ENCODE measurements at regions not wholly inside any gene's neighbourhood (a gene's known extent, or its start where the extent isn't known, plus 50 kb on each side); places are given as distances from the start of the nearest gene placed in this dataset.

- no peak for DNase-seq
- no peak for TF ChIP-seq GATA1 (IDR thresholded peaks at IDR 0.05; ENCODE audit: low read depth, low read length)
- TF ChIP-seq POLR2A (IDR thresholded peaks at IDR 0.05; ENCODE audit: low read length), result no peak
Observed at GRCh38 chr14:98099527-98099926, 1172.5 kb downstream of the BCL11B start.

DNA sequence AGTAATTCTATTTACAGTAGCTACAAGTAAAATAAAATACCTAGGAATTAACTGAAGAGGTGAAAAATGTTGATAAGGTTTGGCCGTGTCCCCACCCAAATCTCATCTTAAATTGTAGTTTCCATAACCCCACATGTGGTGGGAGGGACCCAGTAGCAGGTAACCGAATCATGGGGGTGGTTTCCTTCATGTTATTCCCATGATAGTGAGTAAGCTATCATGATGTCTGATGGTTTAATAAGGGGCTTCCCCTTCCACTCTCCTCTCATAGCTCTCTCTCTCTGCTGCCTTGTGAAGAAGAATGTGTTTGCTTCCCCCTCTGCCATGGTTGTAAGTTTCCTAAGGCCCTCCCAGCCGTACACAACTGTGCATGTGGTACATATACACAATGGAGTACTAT is 1170.7 kb downstream of the BCL11B start:
- TF ChIP-seq GATA1 (IDR thresholded peaks at IDR 0.05; ENCODE audit: low read depth, low read length) (no peak), POLR2A (IDR thresholded peaks at IDR 0.05; ENCODE audit: low read length) (no peak)
- DNase-seq, result no peak

- DNase-seq, result no peak
Observed at GRCh38 chr14:98103705-98104104, 1168.3 kb downstream of the BCL11B start.

DNA sequence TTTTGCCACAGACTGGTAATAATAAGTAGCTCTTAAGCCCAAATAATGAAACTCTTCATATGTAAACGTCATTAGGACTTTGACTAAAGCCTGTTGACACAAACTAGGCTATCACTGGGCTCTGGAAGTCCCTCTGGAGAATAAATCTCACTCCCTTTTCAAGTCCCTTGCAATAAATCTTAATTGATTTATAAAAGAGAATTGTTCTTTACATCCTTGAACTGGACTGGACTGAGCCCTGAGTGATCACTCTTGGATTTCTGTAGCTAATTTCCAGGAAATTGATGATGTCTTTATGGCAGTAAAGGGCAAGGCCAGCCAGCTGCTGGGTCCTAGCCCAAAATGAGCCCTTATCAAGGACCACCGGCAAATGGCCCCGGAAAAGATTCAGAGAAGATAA is 1162.7 kb downstream of the BCL11B start:
- DNase-seq, result no peak
- no peak for TF ChIP-seq POLR2A (IDR thresholded peaks at IDR 0.05; ENCODE audit: low read length)
- no peak for TF ChIP-seq GATA1 (IDR thresholded peaks at IDR 0.05; ENCODE audit: low read depth, low read length)

More at GRCh38 chr14:98103705-98104104, 1168.3 kb downstream of the BCL11B start:
- TF ChIP-seq GATA1 (IDR thresholded peaks at IDR 0.05; ENCODE audit: low read depth, low read length), result no peak
- no peak for TF ChIP-seq POLR2A (IDR thresholded peaks at IDR 0.05; ENCODE audit: low read length)

DNA sequence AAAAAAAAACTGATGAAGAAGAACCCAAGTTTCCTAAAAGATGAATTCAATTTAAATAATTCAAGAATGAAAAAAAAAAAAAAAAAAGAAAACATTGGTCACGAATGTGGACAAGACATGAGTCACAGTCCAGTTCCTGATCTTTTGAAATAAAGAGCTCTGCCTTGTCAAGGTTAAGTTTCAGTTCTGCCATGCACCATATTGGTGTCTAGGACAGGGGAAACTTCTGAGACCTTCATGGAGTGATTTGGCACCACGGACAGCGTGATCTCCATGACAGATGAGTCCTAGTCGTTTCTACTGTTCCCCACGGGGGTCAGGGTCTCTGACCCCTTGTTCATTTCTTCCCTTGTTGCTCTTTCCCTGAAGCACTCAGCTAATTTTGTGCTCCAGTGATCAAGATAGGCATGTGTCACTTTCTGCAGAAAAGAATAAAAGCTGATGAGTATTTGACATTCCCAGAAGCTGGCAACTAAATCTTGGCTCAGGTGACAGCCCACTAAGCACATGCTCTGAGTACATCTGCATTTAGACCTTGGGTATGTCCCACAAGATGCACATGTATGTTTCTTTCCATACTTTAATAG is 1159.7 kb downstream of the BCL11B start:
- no peak for TF ChIP-seq GATA1 (IDR thresholded peaks at IDR 0.05; ENCODE audit: low read depth, low read length)
- TF ChIP-seq POLR2A (IDR thresholded peaks at IDR 0.05; ENCODE audit: low read length), result no peak
- no peak for DNase-seq

DNA sequence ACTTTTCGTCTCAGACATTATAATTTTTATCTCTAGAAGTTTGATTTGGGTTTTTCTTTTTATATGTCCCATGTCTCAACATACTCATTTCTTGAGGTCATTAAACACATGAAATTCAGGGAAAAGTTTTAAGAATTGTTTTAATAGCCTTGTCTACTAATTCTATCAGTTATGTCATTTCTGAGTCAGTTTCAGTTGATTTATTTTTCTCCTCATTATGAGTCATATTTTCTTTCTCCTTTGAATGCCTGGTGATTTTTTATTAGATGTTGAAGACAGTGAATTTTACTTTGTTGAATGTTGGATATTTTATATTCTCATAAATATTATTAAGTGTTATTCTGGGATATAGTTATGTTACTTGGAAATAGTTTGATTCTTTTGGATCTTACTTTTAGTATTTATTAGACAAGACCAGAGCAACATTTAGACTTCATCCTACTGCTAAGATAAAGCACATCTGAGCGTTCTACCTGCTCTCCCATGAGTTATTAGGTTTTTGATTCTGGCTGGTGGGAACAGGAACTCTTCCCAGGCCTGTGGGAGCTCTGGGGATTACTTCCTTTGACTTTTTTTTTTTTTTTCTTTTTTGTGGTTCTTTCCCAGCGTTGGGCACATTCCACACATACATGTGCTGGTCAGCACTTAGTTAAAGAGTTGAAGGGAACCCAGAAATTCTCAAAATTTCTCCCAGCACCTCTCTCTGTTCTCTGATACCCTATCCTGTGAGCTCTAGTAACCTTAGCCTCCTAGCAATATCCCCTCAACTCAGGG is 1157.7 kb downstream of the BCL11B start:
- no peak for TF ChIP-seq GATA1 (IDR thresholded peaks at IDR 0.05; ENCODE audit: low read depth, low read length)
- no peak for TF ChIP-seq POLR2A (IDR thresholded peaks at IDR 0.05; ENCODE audit: low read length)
- no peak for DNase-seq

- TF ChIP-seq POLR2A (IDR thresholded peaks at IDR 0.05; ENCODE audit: low read length) (no peak), GATA1 (IDR thresholded peaks at IDR 0.05; ENCODE audit: low read depth, low read length) (no peak)
- no peak for DNase-seq
Observed at GRCh38 chr14:98114946-98115345, 1157.1 kb downstream of the BCL11B start.

GRCh38 chr14:98118749-98119148 is 1153.2 kb downstream of the BCL11B start:
- no peak for TF ChIP-seq POLR2A (IDR thresholded peaks at IDR 0.05; ENCODE audit: low read length)
- TF ChIP-seq GATA1 (IDR thresholded peaks at IDR 0.05; ENCODE audit: low read depth, low read length), result no peak
- DNase-seq, result no peak

DNA sequence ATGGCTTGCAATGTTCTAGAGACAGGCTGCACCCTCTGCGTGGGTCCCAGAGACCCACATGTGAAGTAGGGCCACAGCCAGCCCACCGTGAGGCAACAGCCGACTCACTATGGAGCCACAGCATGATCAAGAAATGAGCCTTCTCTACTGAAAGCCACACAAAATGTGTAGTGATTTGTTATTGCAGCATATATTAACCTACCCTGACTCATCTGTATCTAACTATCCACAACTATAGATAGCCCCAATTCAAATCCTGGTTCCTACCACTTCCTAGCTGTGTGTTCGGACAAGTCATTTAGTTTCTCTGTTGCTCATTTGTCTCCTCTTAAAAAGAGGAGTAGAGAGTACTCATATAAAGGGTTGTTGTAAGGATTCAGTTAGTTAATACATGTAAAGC is 1152.3 kb downstream of the BCL11B start:
- TF ChIP-seq POLR2A (IDR thresholded peaks at IDR 0.05; ENCODE audit: low read length) (no peak), GATA1 (IDR thresholded peaks at IDR 0.05; ENCODE audit: low read depth, low read length) (no peak)
- no peak for DNase-seq

GRCh38 chr14:98120831-98121464 is 1151.0 kb downstream of the BCL11B start:
- no peak for DNase-seq
- TF ChIP-seq POLR2A (IDR thresholded peaks at IDR 0.05; ENCODE audit: low read length) (no peak), GATA1 (IDR thresholded peaks at IDR 0.05; ENCODE audit: low read depth, low read length) (no peak)

DNA sequence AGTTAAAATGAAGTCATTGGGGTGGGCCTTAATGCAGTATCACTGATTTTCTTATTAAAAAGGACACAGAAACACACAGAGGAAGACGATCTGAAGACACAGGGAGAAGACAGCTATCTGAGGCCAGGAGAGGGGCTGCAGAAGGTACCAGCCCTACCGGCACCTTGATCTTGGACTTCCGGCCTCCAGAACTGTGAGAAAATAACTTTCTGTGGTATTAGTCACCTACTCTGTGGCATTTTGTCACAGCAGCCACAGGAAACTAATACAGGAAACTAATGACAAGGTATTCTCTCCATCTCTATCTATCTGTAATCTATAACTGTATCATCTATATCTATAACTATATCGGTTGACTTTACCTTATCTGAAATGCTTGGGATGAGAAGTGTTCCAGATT is 1149.5 kb downstream of the BCL11B start:
- TF ChIP-seq GATA1 (IDR thresholded peaks at IDR 0.05; ENCODE audit: low read depth, low read length) (no peak), POLR2A (IDR thresholded peaks at IDR 0.05; ENCODE audit: low read length) (no peak)
- no peak for DNase-seq

DNA sequence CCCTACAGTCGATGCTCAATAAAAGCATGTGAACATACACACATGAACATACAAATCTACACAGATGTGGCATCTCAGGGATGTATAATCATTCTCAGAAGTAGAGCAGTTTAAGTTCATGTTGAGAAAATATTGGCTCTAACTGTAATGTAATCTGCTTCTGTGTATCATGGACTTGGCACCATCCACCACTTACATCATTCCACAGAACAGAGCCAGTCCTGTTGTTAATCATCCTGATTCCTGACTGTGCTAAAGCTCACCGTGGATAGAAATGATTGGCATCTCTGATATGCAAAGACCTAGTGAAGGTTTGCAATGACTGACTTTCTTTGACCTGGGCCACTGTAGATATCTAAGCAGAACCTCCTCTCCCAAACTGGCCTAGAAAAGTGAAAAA is 1141.3 kb downstream of the BCL11B start:
- TF ChIP-seq GATA1 (IDR thresholded peaks at IDR 0.05; ENCODE audit: low read depth, low read length) (no peak), POLR2A (IDR thresholded peaks at IDR 0.05; ENCODE audit: low read length) (no peak)
- DNase-seq, result no peak

DNA sequence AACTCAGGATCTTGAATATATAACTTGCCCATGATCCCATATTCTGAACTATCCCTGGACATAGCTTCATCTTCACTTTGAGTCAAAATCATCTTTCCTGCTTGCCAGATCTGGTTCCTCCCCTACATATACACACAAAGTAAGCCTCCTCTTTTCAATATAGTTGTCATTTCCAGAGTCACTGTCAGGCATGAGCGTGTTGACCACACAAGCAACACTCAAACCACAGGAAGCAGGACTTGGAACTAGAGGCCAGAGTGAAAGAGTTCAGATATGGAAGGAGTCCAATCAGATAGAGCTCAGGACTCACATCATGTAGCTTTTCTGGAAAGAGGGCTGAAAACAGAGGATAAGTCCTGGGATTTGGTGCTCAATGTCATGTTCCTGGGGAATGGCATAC is 1140.6 kb downstream of the BCL11B start:
- no peak for DNase-seq
- TF ChIP-seq POLR2A (IDR thresholded peaks at IDR 0.05; ENCODE audit: low read length), result no peak
- TF ChIP-seq GATA1 (IDR thresholded peaks at IDR 0.05; ENCODE audit: low read depth, low read length), result no peak

GRCh38 chr14:98133806-98134205 is 1138.2 kb downstream of the BCL11B start:
- TF ChIP-seq GATA1 (IDR thresholded peaks at IDR 0.05; ENCODE audit: low read depth, low read length) (no peak), POLR2A (IDR thresholded peaks at IDR 0.05; ENCODE audit: low read length) (no peak)

More at GRCh38 chr14:98133806-98134205, 1138.2 kb downstream of the BCL11B start:
- DNase-seq, result no peak

Data from erythroblast (primary cell).